Activated naive CD4-positive, alpha-beta T cell (primary cell): ENCODE measurements at regions not wholly inside any gene's neighbourhood (a gene's known extent, or its start where the extent isn't known, plus 50 kb on each side); places are given as distances from the start of the nearest gene placed in this dataset.
"Not testable (repeated sequence)": the region's sequence is repeated elsewhere in the genome, so short reads cannot be mapped to it uniquely, and the experiment has no call there.

ENCODE experiments used
- DNase-seq, 4 experiments: peaks; one replicate each; lab custom pipeline; 2025; lab: John Stamatoyannopoulos, UW

- DNase-seq, result no peak
These were observed 170.7 kb downstream of the IER5 start for GRCh38 chr1:181259026-181259745.

DNA sequence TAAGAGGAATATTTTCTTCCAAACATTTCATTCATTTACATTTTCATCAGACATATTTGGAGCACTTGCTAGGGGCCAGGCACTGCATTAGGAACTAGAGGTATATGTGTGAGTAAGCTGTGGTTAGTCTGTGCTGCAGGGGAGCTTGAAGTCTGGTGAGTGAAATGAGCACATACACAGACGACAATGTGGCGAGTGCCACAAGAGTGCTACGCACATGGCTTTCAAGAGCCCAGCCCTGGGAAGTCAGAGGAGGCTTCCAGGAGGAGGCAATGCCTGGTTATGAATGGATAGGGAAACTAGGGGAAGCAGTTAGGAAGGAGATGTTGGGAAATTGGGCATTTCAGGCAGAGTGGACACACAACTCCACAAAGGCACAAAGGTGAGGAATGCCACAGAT, 171.8 kb downstream of the IER5 start:
- DNase-seq, result no peak

DNA sequence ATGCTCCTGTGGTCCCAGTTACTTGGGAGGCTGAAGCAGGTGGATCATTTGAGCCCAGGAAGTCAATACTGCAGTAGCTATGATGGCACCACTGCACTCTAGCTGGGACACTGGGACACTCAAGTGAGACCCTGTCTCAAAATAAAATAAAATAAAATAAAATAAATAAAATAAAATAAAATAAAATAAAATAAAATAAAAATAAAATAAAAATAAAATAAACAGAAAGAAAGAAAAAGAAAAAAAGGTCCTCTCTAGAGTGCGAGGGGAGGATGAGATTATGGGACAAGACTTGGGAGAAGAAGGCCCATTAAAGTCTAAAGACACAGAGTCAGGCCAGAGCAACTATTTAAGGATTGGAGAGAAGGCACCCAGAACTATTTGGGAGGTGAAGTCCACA, 172.5 kb downstream of the IER5 start:
- DNase-seq, result no peak

DNA sequence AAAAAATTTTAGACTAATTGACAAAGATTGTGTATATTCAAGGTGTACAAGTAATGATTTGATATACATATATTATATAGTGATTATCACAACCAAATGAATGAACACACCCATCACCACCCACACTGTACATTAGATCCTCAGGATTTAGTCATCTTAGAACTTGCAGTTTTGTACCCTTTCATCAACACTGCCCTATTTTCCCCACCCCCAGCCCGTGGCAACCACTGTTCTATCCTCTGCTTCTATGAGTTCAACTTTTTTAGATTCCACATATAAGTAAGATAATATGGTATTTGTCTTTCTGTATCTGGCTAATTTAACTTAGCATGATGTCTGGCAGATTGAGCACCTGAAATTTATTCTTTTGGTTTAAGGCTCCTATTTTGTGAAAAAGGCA, 173.6 kb downstream of the IER5 start:
- no peak for DNase-seq

DNA sequence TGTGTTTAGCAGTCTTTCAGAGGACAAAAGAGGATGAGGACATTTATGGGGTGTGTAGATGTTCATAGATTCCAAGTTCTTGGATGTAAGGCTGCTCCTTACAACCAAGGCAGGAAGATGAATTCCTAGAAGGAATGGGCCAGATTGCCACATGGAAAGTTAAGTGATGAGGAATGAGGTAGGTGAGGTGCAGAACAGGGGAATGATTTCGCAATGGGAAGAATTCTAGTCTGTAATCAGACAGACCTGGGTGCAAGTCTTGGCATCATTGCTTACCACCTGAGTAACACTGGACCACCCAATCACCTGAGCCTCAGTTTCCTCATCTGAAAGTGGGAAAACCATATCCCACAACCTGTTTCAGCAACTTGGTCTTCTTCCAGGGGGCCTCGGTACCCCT, 174.9 kb downstream of the IER5 start:
- DNase-seq, result no peak

- no peak for DNase-seq
These were observed 176.3 kb downstream of the IER5 start for GRCh38 chr1:181264821-181265220.

DNA sequence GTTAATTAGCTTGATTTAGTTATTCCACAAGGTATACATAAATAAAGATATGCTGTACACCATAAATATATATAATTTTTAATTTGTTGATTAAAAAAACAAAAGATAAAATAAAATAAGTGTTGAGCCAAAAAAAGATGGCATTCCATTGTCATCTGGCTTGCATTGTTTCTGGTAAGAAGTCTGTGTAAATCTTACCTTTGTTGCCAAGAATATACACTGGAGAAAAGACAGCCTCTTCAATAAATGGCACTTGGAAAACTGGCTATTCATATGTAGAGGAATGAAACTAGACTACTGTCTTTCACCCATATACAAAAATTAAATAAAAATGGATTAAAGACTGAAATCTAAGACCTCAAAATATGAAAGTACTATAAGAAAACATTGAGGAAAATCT, 196.5 kb downstream of the IER5 start:
- DNase-seq, result no peak

GRCh38 chr1:181295217-181295616, 188.1 kb upstream of the CACNA1E start:
- DNase-seq, result no peak

DNA sequence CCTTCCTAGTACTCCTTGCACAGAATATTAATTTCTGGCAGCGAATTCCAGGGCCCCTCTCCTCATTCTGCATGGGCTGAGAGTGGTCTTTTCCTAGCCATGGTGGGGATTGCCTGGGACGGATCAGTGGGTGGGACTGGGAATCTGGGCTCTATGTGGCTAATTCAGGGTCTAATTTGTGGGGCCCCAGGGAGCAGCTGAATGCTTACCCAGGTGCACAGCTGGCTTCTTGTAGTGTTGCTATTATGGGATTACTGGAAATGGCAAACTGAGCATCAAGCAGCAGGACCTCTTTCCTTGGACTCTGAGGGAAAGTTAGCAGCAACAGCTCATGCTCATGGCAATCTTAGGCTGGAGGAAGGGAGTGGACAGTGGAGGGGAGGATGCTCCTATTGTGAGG, 187.1 kb upstream of the CACNA1E start:
- no peak for DNase-seq

DNA sequence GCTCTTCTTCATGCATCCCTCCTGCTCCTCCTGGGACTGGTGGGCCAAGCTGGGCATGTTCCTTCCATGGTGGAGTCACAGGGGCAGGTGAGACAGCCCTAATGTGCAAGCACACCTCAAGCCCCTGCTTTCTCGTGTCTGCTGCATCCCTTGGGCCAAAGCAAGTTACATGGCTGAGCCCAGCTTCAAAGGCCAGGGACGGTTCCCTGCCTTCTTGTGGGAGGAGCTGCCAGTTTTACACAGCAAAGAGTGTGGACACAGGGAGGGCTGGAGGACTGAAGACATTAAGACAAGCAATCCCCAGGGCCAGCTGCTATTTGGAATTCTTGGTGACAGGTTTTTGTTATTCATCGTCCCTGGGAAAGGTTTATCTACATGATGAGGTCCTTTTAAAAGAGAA, 175.2 kb upstream of the CACNA1E start:
- no peak for DNase-seq

- DNase-seq, result no peak
These were observed 172.8 kb upstream of the CACNA1E start for GRCh38 chr1:181310560-181310959.

- no peak for DNase-seq
These were observed 170.4 kb upstream of the CACNA1E start for GRCh38 chr1:181312946-181313345.

- DNase-seq, result no peak
These were observed 169.9 kb upstream of the CACNA1E start for GRCh38 chr1:181313466-181313865.

DNA sequence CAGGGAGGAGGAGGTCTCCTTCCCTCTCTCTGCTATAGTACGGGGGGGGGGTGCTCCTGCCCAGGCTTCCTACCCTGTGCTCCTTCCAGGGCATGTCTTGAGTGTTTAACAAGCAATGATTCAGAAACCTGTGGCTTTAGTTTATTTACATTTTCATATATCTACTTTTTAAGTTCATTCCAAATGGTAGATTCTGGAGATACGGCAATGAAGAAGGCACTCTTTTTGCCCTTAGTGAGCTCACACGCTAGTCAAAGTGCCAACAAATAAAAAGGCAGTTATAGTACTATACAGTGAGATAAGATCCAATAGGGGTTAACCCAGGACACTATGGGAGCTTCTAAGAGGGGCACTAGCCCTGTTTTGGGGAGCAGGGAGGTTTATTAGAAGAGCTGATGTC, 169.3 kb upstream of the CACNA1E start:
- DNase-seq, result no peak

GRCh38 chr1:181314959-181315358, 168.4 kb upstream of the CACNA1E start:
- no peak for DNase-seq

GRCh38 chr1:181317261-181317930, 165.9 kb upstream of the CACNA1E start:
- no peak for DNase-seq

- DNase-seq, result peak in 1 of 4 experiments; percentile 2
These were observed 165.1 kb upstream of the CACNA1E start for GRCh38 chr1:181318022-181318857.

GRCh38 chr1:181318858-181319235, 164.5 kb upstream of the CACNA1E start:
- peak in 1 of 4 experiments; percentile 2 for DNase-seq

GRCh38 chr1:181319907-181320306, 163.4 kb upstream of the CACNA1E start:
- DNase-seq, result no peak

GRCh38 chr1:181324797-181325616, 158.3 kb upstream of the CACNA1E start:
- peak in 1 of 4 experiments; percentile 25 for DNase-seq

DNA sequence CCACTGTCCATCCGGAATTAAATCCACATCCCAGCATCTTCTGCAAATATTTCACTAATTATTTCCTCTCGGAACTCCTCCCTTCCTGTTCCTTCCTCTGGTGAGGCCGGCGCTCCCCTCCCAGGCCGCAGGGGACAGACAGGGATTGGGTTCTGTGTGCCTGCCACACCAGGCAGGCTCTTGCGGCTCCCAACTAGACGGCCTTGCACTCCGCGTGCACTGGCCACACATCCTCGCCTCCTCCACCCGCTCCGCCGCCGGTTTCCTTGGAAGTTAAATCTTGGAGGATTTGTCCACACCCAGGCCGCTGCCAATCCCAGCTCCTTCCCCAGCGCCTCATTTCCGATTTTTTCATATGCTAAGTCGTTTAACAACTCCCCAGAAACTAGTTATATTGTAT, 157.6 kb upstream of the CACNA1E start:
- DNase-seq, result not testable (repeated sequence)

GRCh38 chr1:181326348-181326747, 157.0 kb upstream of the CACNA1E start:
- no peak for DNase-seq
